Hematopoietic multipotent progenitor cell treated with erythropoietin and hydrocortisone succinate and interleukin-3 and kit ligand, for 6 days (in vitro differentiated cells): ENCODE measurements at regions not wholly inside any gene's neighbourhood (a gene's known extent, or its start where the extent isn't known, plus 50 kb on each side); places are given as distances from the start of the nearest gene placed in this dataset.
"Not testable (repeated sequence)": the region's sequence is repeated elsewhere in the genome, so short reads cannot be mapped to it uniquely, and the experiment has no call there.

Experiments used
- DNase-seq: peaks from one replicate; pipeline ENCODE4 v3.0.0-alpha.2; 2015

- not testable (repeated sequence) for DNase-seq
Observed at GRCh38 chr2:89537862-89538261, 846.4 kb downstream of the RPIA start.

GRCh38 chr2:89544110-89544509, 852.6 kb downstream of the RPIA start:
- DNase-seq, result not testable (repeated sequence)

- not testable (repeated sequence) for DNase-seq
Observed at GRCh38 chr2:89579154-89579553, 887.7 kb downstream of the RPIA start.

GRCh38 chr2:89582816-89583215, 891.3 kb downstream of the RPIA start:
- not testable (repeated sequence) for DNase-seq

- DNase-seq, result not testable (repeated sequence)
Observed at GRCh38 chr2:89584046-89584445, 892.6 kb downstream of the RPIA start.

GRCh38 chr2:89584868-89585557, 893.5 kb downstream of the RPIA start:
- DNase-seq, result peak; percentile 0

GRCh38 chr2:89585558-89585920, 894.1 kb downstream of the RPIA start:
- DNase-seq, result peak; percentile 69

GRCh38 chr2:89599843-89600242, 908.4 kb downstream of the RPIA start:
- DNase-seq, result not testable (repeated sequence)

GRCh38 chr2:89606514-89606913, 915.0 kb downstream of the RPIA start:
- not testable (repeated sequence) for DNase-seq

- DNase-seq, result not testable (repeated sequence)
Observed at GRCh38 chr2:89610207-89610926, 918.9 kb downstream of the RPIA start.

- not testable (repeated sequence) for DNase-seq
Observed at GRCh38 chr2:89610927-89611515, 919.5 kb downstream of the RPIA start.

GRCh38 chr2:89611710-89612109, 920.2 kb downstream of the RPIA start:
- DNase-seq, result not testable (repeated sequence)

GRCh38 chr2:89649268-89649667, 957.8 kb downstream of the RPIA start:
- DNase-seq, result not testable (repeated sequence)

- not testable (repeated sequence) for DNase-seq
Observed at GRCh38 chr2:89679254-89679653, 987.8 kb downstream of the RPIA start.
